CD14-positive monocyte (primary cell): ENCODE measurements at regions not wholly inside any gene's neighbourhood (a gene's known extent, or its start where the extent isn't known, plus 50 kb on each side); places are given as distances from the start of the nearest gene placed in this dataset.

Source experiments
- DNase-seq, 3 donors: peaks; one replicate each; pipeline ENCODE4 v3.0.0-alpha.2; 2011 to 2022
- H2AFZ ChIP-seq: 2 replicates; pipeline ENCODE4 v1.6.0; 2012; ENCODE audit warnings: mild to moderate bottlenecking, low read depth, low read length, inconsistent platforms; ENCODE audit not compliant: insufficient read depth, poor library complexity, severe bottlenecking
- H3K27ac ChIP-seq, 2 donors: 1 replicate in 1 of 2; 2 replicates in 1 of 2; pipeline ENCODE4 v1.5.1; 2012 to 2013; ENCODE audit warnings: low read length in 2 of 2, control low read depth in 1 of 2, inconsistent platforms in 1 of 2, low read depth in 1 of 2, mild to moderate bottlenecking in 1 of 2
- H3K27me3 ChIP-seq, 2 donors: one replicate each; pipeline versions ENCODE4 v1.6.0 to v1.6.1; 2011 to 2013; ENCODE audit warnings: low read length in 2 of 2; ENCODE audit not compliant: control insufficient read depth in 2 of 2, insufficient read depth in 2 of 2
- H3K36me3 ChIP-seq, 2 donors: replicated peaks in 1 of 2; 1 replicate in 1 of 2; 2 replicates in 1 of 2; pipeline versions ENCODE4 v1.5.1 to v1.6.1; 2012 to 2013; ENCODE audit warnings: low read length in 2 of 2, control low read depth in 1 of 2, inconsistent platforms in 1 of 2, mild to moderate bottlenecking in 1 of 2; ENCODE audit not compliant: insufficient read depth in 2 of 2, control insufficient read depth in 1 of 2
- H3K4me1 ChIP-seq, 2 donors: 1 replicate in 1 of 2; 2 replicates in 1 of 2; pipeline versions ENCODE4 v1.5.1 to v1.6.1; 2012 to 2013; ENCODE audit warnings: low read length in 2 of 2, control low read depth in 1 of 2, inconsistent platforms in 1 of 2, mild to moderate bottlenecking in 1 of 2, moderate library complexity in 1 of 2; ENCODE audit not compliant: insufficient read depth in 2 of 2, control insufficient read depth in 1 of 2
- H3K4me2 ChIP-seq: replicated peaks from 2 replicates; pipeline ENCODE3; 2012; ENCODE audit warnings: low read length, moderate library complexity, mild to moderate bottlenecking; ENCODE audit not compliant: poor library complexity, severe bottlenecking; ENCODE audit errors: extremely low read depth
- H3K4me3 ChIP-seq, 3 experiments: fragments of 200-600 bp in 1 of 3; sonication (generic) in 1 of 3; replicated peaks in 1 of 3; 1 replicate in 2 of 3; 2 replicates in 1 of 3; pipeline ENCODE4 v1.5.1; 2011 to 2013; ENCODE audit warnings: low read length in 3 of 3, mild to moderate bottlenecking in 3 of 3, control low read depth in 2 of 3, low read depth in 2 of 3, inconsistent platforms in 1 of 3, moderate library complexity in 1 of 3
- H3K79me2 ChIP-seq: 2 replicates; pipeline ENCODE4 v1.6.0; 2012; ENCODE audit warnings: mild to moderate bottlenecking, control low read depth, inconsistent platforms, low read length, moderate library complexity; ENCODE audit not compliant: insufficient read depth
- H3K9ac ChIP-seq: 2 replicates; pipeline ENCODE4 v1.6.0; 2017; ENCODE audit warnings: low read length, mild to moderate bottlenecking; ENCODE audit not compliant: insufficient read depth, poor library complexity, severe bottlenecking
- H3K9me3 ChIP-seq, 2 donors: replicated peaks in 1 of 2; 1 replicate in 1 of 2; 2 replicates in 1 of 2; pipeline versions ENCODE4 v1.5.1 to v1.6.1; 2012 to 2013; ENCODE audit warnings: low read length in 2 of 2, control low read depth in 1 of 2; ENCODE audit not compliant: control insufficient read depth in 1 of 2, insufficient read depth in 1 of 2
- H4K20me1 ChIP-seq: 2 replicates; pipeline ENCODE4 v1.6.0; 2012; ENCODE audit warnings: mild to moderate bottlenecking, low read length, control low read depth, moderate library complexity; ENCODE audit not compliant: insufficient read depth
- H3K27ac Mint-ChIP-seq, 7 donors: one replicate each; pipeline ENCODE4 v1.8.0; 2020; ENCODE audit warnings: mild to moderate bottlenecking in 7 of 7, mixed read lengths in 7 of 7, moderate library complexity in 6 of 7, inconsistent platforms in 2 of 7
- H3K27me3 Mint-ChIP-seq, 3 donors: one replicate each; pipeline ENCODE4 v1.8.0; 2021 to 2022; ENCODE audit warnings: low read depth in 3 of 3, mild to moderate bottlenecking in 3 of 3, mixed read lengths in 3 of 3, moderate library complexity in 3 of 3, inconsistent platforms in 1 of 3
- H3K36me3 Mint-ChIP-seq, 2 donors: one replicate each; pipeline ENCODE4 v1.8.0; 2020; ENCODE audit warnings: mixed read lengths in 2 of 2, inconsistent platforms in 1 of 2, mild to moderate bottlenecking in 1 of 2
- H3K4me1 Mint-ChIP-seq: one replicate; pipeline ENCODE4 v1.8.0; 2020; ENCODE audit warnings: mild to moderate bottlenecking, mixed read lengths
- H3K4me3 Mint-ChIP-seq, 2 donors: one replicate each; pipeline ENCODE4 v1.8.0; 2020; ENCODE audit warnings: mild to moderate bottlenecking in 2 of 2, mixed read lengths in 2 of 2, moderate library complexity in 1 of 2
- H3K9me3 Mint-ChIP-seq, 7 donors: one replicate each; pipeline ENCODE4 v1.8.0; 2020 to 2022; ENCODE audit warnings: mixed read lengths in 7 of 7, mild to moderate bottlenecking in 6 of 7, moderate library complexity in 6 of 7, inconsistent platforms in 2 of 7
- CTCF ChIP-seq: fragments of 200-600 bp; IDR thresholded peaks from one replicate; pipeline ENCODE4 v1.8.0; 2022; ENCODE audit warnings: antibody characterized with exemption, mild to moderate bottlenecking
- WGBS: methylation state at CpG from one replicate; pipeline ENCODE4 v1.1.5; 2013; ENCODE audit warnings: missing lambda C conversion rate; ENCODE audit not compliant: insufficient coverage; 5-methylcytosine and 5-hydroxymethylcytosine counted together
- intact Hi-C, 2 donors: fragments of 100-400 bp; cut with micrococcal nuclease; formaldehyde crosslinking; loops; one replicate each; pipeline versions ENCODE4 v1.15.0 to v1.15.1; 2023

GRCh38 chr17:77393867-77394539, 253.2 kb downstream of the SEC14L1 start:
- no peak overlapping the region for H3K9ac ChIP-seq
- H3K4me1 ChIP-seq, result peaks cover 33 to 47% of the 10 kb centered on the region in 2 donors
- H4K20me1 ChIP-seq, result peaks cover 84% of the 10 kb centered on the region
- Mint-ChIP-seq H3K27ac (no peak overlapping the region), H3K4me3 (no peak overlapping the region), H3K36me3 (peaks cover 12 to 51% of the 10 kb centered on the region in 2 donors), H3K9me3 (no peaks in the 10 kb centered on the region), H3K4me1 (peaks cover 55% of the 10 kb centered on the region), H3K27me3 (peaks cover 0 to 5% (median 2%) of the 10 kb centered on the region in 3 donors)
- no peak for TF ChIP-seq CTCF
- intact Hi-C loops, result no loop called here
- H3K9me3 ChIP-seq, result no peaks in the 10 kb centered on the region
- peaks cover 0 to 6% of the 10 kb centered on the region in 2 donors for H3K36me3 ChIP-seq
- no peak overlapping the region for H2AFZ ChIP-seq
- H3K4me3 ChIP-seq, result no peak overlapping the region
- H3K27ac ChIP-seq, result no peak overlapping the region
- no peak for DNase-seq
- H3K4me2 ChIP-seq, result no peak overlapping the region
- no peaks in the 10 kb centered on the region for H3K27me3 ChIP-seq
- peaks cover 86% of the 10 kb centered on the region for H3K79me2 ChIP-seq
- 96% methylated on average over 7 of the region's 10 CpGs for WGBS

GRCh38 chr17:77394540-77395295, 253.9 kb downstream of the SEC14L1 start:
- Histone ChIP-seq H3K4me1 (peaks cover 27 to 47% of the 10 kb centered on the region in 2 donors), H3K27me3 (no peaks in the 10 kb centered on the region), H3K9me3 (no peaks in the 10 kb centered on the region), H3K4me2 (no peak overlapping the region), H3K79me2 (peaks cover 86% of the 10 kb centered on the region), H3K27ac (no peak overlapping the region), H3K36me3 (peaks cover 0 to 6% of the 10 kb centered on the region in 2 donors), H4K20me1 (peaks cover 85% of the 10 kb centered on the region), H2AFZ (no peak overlapping the region), H3K9ac (no peak overlapping the region), H3K4me3 (no peak overlapping the region)
- peak overlapping the region in 1 of 7 donors; percentile 20 for H3K27ac Mint-ChIP-seq
- H3K36me3 Mint-ChIP-seq, result peaks cover 12 to 54% of the 10 kb centered on the region in 2 donors
- WGBS, result 75% methylated on average over 15 of the region's 15 CpGs
- intact Hi-C loops, result no loop called here
- no peaks in the 10 kb centered on the region for H3K9me3 Mint-ChIP-seq
- no peak for TF ChIP-seq CTCF
- H3K27me3 Mint-ChIP-seq, result peaks cover 0 to 4% (median 2%) of the 10 kb centered on the region in 3 donors
- H3K4me3 Mint-ChIP-seq, result no peak overlapping the region
- DNase-seq, result no peak
- H3K4me1 Mint-ChIP-seq, result peaks cover 55% of the 10 kb centered on the region
